ENCODE measurements at regions not wholly inside any gene's neighbourhood (a gene's known extent, or its start where the extent isn't known, plus 50 kb on each side); places are given as distances from the start of the nearest gene placed in this dataset.
"Not testable (repeated sequence)": the region's sequence is repeated elsewhere in the genome, so short reads cannot be mapped to it uniquely, and the experiment has no call there.

GRCh38 chr1:116265931-116266863 lies 106.8 kb upstream of the ATP1A1 start:
- DNase-seq = no peak

- DNase-seq = no peak
These were observed 106.2 kb upstream of the ATP1A1 start for GRCh38 chr1:116266864-116267212.

GRCh38 chr1:116268211-116268610 lies 104.8 kb upstream of the ATP1A1 start:
- DNase-seq = peak; percentile 27

GRCh38 chr1:116270316-116271057 lies 102.6 kb upstream of the ATP1A1 start:
- DNase-seq = no peak

GRCh38 chr1:116273042-116273783 lies 99.8 kb upstream of the ATP1A1 start:
- no peak for DNase-seq

- no peak for DNase-seq
These were observed 96.5 kb upstream of the ATP1A1 start for GRCh38 chr1:116276532-116276931.

- DNase-seq = no peak
These were observed 95.1 kb upstream of the ATP1A1 start for GRCh38 chr1:116277840-116278540.

GRCh38 chr1:116278541-116278866 lies 94.5 kb upstream of the ATP1A1 start:
- no peak for DNase-seq

- DNase-seq = no peak
These were observed 93.3 kb upstream of the ATP1A1 start for GRCh38 chr1:116279715-116280114.

GRCh38 chr1:116284819-116285390 lies 88.1 kb upstream of the ATP1A1 start:
- DNase-seq = no peak

GRCh38 chr1:116286541-116286971 lies 86.5 kb upstream of the ATP1A1 start:
- DNase-seq = no peak

GRCh38 chr1:116287341-116288200 lies 85.5 kb upstream of the ATP1A1 start:
- DNase-seq = no peak

GRCh38 chr1:116288201-116288598 lies 84.8 kb upstream of the ATP1A1 start:
- no peak for DNase-seq

- no peak for DNase-seq
These were observed 83.9 kb upstream of the ATP1A1 start for GRCh38 chr1:116289193-116289592.

GRCh38 chr1:116290085-116290705 lies 82.8 kb upstream of the ATP1A1 start:
- no peak for DNase-seq

- no peak for DNase-seq
These were observed 82.0 kb upstream of the ATP1A1 start for GRCh38 chr1:116291024-116291423.

- DNase-seq = no peak
These were observed 79.9 kb upstream of the ATP1A1 start for GRCh38 chr1:116292929-116293725.

GRCh38 chr1:116297495-116298212 lies 75.4 kb upstream of the ATP1A1 start:
- DNase-seq = no peak

- DNase-seq = not testable (repeated sequence)
These were observed 74.8 kb upstream of the ATP1A1 start for GRCh38 chr1:116298213-116298579.

- DNase-seq = no peak
These were observed 74.3 kb upstream of the ATP1A1 start for GRCh38 chr1:116298746-116299145.

All from activated CD4-positive, alpha-beta T cell treated with anti-CD3 and anti-CD28 coated beads, Interleukin-10, Interleukin-2, amounts not matched to agents 100 ng/mL and 50 ng/mL, durations not matched to agents 16 hours and 8 hours (primary cell).